K562 (cell line): ENCODE measurements at regions not wholly inside any gene's neighbourhood (a gene's known extent, or its start where the extent isn't known, plus 50 kb on each side); places are given as distances from the start of the nearest gene placed in this dataset.

ENCODE experiments used
- ATAC-seq: fragments of 200-7000 bp; cut with Tn5 transposase; 3 replicates; pipeline ENCODE4 v1.9.1; 2020; ENCODE audit warnings: moderate library complexity
- BruUV-seq: library from RNA; stranded (reverse); fragments of 400-500 nt; replicated peaks from 2 replicates; lab custom pipeline; 2021; lab: Mats Ljungman, UMichigan
- CTCF ChIA-PET: fragments of 300-600 bp; formaldehyde crosslinking; extraction: SDS; loops from one replicate; lab custom pipeline; 2021; ENCODE audit warnings: low intra/inter-chr PET ratio; lab: Yijun Ruan, JAX
- POLR2A ChIA-PET: fragments of 300-600, 350-650 bp; sonication (Branson Sonifier 250); formaldehyde crosslinking; extraction: SDS; loops from one replicate; lab custom pipeline; 2021; ENCODE audit warnings: antibody characterized with exemption, inconsistent platforms; lab: Yijun Ruan, JAX
- DNase-seq, 4 experiments: peaks; one replicate each; pipeline versions ENCODE4 v3.0.0 to v3.0.0-alpha.2; 2011 to 2018; ENCODE audit warnings: low spot score in 3 of 4, mixed read lengths in 3 of 4; ENCODE audit errors: extremely low read depth in 1 of 4
- FAIRE-seq: peaks from 2 replicates; lab custom pipeline; 2011; peaks lifted over from hg19 to GRCh38; lab: Jason Lieb, UNC
- H2AFZ ChIP-seq: 2 replicates; pipeline ENCODE4 v1.6.0; 2011; ENCODE audit warnings: low read depth, low read length, control low read depth, inconsistent platforms
- H3K27ac ChIP-seq: fragments of 200-600 bp; 3 replicates; pipeline ENCODE4 v1.8.0; 2011; ENCODE audit warnings: low read depth, mild to moderate bottlenecking, control low read depth, inconsistent platforms, low read length, moderate library complexity, mixed read lengths; ENCODE audit errors: extremely low read depth
- H3K27me3 ChIP-seq, 2 experiments: fragments of 300-600 bp in 1 of 2; 2 replicates in 1 of 2; 3 replicates in 1 of 2; pipeline versions ENCODE4 v1.6.0 to v1.8.0; 2011; ENCODE audit warnings: inconsistent platforms in 2 of 2, low read length in 2 of 2, mild to moderate bottlenecking in 1 of 2, mixed read lengths in 1 of 2, moderate library complexity in 1 of 2; ENCODE audit not compliant: control insufficient read depth in 2 of 2, insufficient read depth in 2 of 2
- H3K36me3 ChIP-seq: fragments of 300-600 bp; 3 replicates; pipeline ENCODE4 v1.8.0; 2011; ENCODE audit warnings: mild to moderate bottlenecking, low read length, inconsistent platforms; ENCODE audit not compliant: control insufficient read depth, insufficient read depth
- H3K4me1 ChIP-seq, 2 experiments: fragments of 200-600 bp in 1 of 2; replicated peaks in 1 of 2; 2 replicates in 1 of 2; 3 replicates in 1 of 2; pipeline versions ENCODE4 v1.5.1 to v1.8.0; 2011; ENCODE audit warnings: inconsistent platforms in 2 of 2, low read length in 2 of 2, mild to moderate bottlenecking in 1 of 2, mixed read lengths in 1 of 2, moderate library complexity in 1 of 2; ENCODE audit not compliant: control insufficient read depth in 2 of 2, insufficient read depth in 2 of 2
- H3K4me2 ChIP-seq: 2 replicates; pipeline ENCODE4 v1.6.1; 2011; ENCODE audit warnings: low read length, control low read depth, inconsistent platforms, mixed read lengths; ENCODE audit not compliant: insufficient read depth
- H3K4me3 ChIP-seq: fragments of 200-600 bp; sonication (generic), shearing (Covaris generic); 2 replicates; pipeline ENCODE4 v1.5.1; 2016; ENCODE audit warnings: control low read depth, inconsistent platforms
- H3K79me2 ChIP-seq: fragments of 200-600 bp; 3 replicates; pipeline ENCODE4 v1.8.0; 2011; ENCODE audit warnings: low read length, inconsistent platforms; ENCODE audit not compliant: control insufficient read depth, insufficient read depth
- H3K9ac ChIP-seq, 2 experiments: 2 replicates each; pipeline versions ENCODE4 v1.6.0 to v1.6.1; 2011; ENCODE audit warnings: low read depth in 2 of 2, low read length in 2 of 2, control low read depth in 1 of 2, inconsistent platforms in 1 of 2, mild to moderate bottlenecking in 1 of 2, mixed read lengths in 1 of 2; ENCODE audit not compliant: insufficient read depth in 1 of 2
- H3K9me1 ChIP-seq: one replicate; pipeline ENCODE4 v1.6.0; 2011; ENCODE audit warnings: inconsistent platforms, mild to moderate bottlenecking, low read length, moderate library complexity; ENCODE audit not compliant: control insufficient read depth, insufficient read depth
- H3K9me3 ChIP-seq: replicated peaks from 2 replicates; pipeline ENCODE4 v1.5.1; 2011; ENCODE audit warnings: low read depth, low read length, inconsistent platforms; ENCODE audit not compliant: control insufficient read depth, insufficient read depth
- H4K20me1 ChIP-seq: replicated peaks from 2 replicates; pipeline ENCODE4 v1.6.1; 2011; ENCODE audit warnings: low read length, inconsistent platforms, mixed read lengths; ENCODE audit not compliant: control insufficient read depth, insufficient read depth
- CBX2 ChIP-seq: fragments of 200-600 bp; sonication (generic); IDR thresholded peaks from one replicate; pipeline ENCODE4 v1.6.1; 2012; ENCODE audit warnings: mild to moderate bottlenecking, low read length, inconsistent platforms; ENCODE audit not compliant: insufficient read depth, poor library complexity, severe bottlenecking
- HNRNPLL ChIP-seq: fragments of 200-400 bp; formaldehyde crosslinking; IDR thresholded peaks from 2 replicates; pipeline ENCODE4 v1.6.1; 2017; ENCODE audit warnings: low read length, low read depth, mild to moderate bottlenecking; ENCODE audit not compliant: poor library complexity, severe bottlenecking
- HOXB6 ChIP-seq: fragments of 250-450 bp; sonication (Bioruptor Pico); IDR thresholded peaks from 2 replicates; pipeline ENCODE4 v1.5.1; 2022; ENCODE audit warnings: mild to moderate bottlenecking, borderline replicate concordance
- MYNN ChIP-seq, 2 experiments: sonication (generic); formaldehyde crosslinking in 1 of 2; IDR thresholded peaks; 2 replicates each; pipeline versions ENCODE4 v1.5.0 to v1.6.1; 2016 to 2020; ENCODE audit warnings: antibody characterized with exemption in 1 of 2, missing genetic modification reagents in 1 of 2
- RCOR1 ChIP-seq, 2 experiments: IDR thresholded peaks; 2 replicates each; pipeline ENCODE4 v1.6.1; 2012; ENCODE audit warnings: low read depth in 2 of 2, low read length in 2 of 2, borderline replicate concordance in 1 of 2, improper control_type of control experiment in 1 of 2
- SAFB ChIP-seq: fragments of 200-400 bp; formaldehyde crosslinking; IDR thresholded peaks from 2 replicates; pipeline ENCODE4 v1.6.1; 2017; ENCODE audit warnings: low read depth, low read length, borderline replicate concordance
- SLC30A9 ChIP-seq: fragments of 250-450 bp; sonication (Bioruptor Pico); IDR thresholded peaks from 2 replicates; pipeline ENCODE4 v1.8.0; 2022; ENCODE audit warnings: mild to moderate bottlenecking, moderate library complexity
- ZEB2 ChIP-seq: fragments of 450-650 bp; IDR thresholded peaks from 2 replicates; pipeline ENCODE4 v1.6.1; 2016
- ZNF24 ChIP-seq: fragments of 450-650 bp; IDR thresholded peaks from 2 replicates; pipeline ENCODE4 v1.6.1; 2016
- WGBS: fragments of 100-300 bp; shearing (Covaris generic); methylation state at CpG from one replicate; pipeline ENCODE4 v1.1.6; 2016; ENCODE audit warnings: low coverage, mixed read lengths; ENCODE audit not compliant: insufficient coverage; ENCODE audit errors: missing lambda C conversion rate; 5-methylcytosine and 5-hydroxymethylcytosine counted together
- in situ Hi-C: fragments of 300-500 bp; cut with MboI; formaldehyde crosslinking; loops from 4 replicates; pipeline ENCODE4 v1.15.0; 2018; ENCODE audit warnings: inconsistent platforms, mixed read lengths
- intact Hi-C: fragments of 100-400 bp; cut with micrococcal nuclease; formaldehyde crosslinking; loops from 2 replicates; pipeline ENCODE4 v1.14.2; 2022
- TF ChIP-seq, protein P1 (sequence below): fragments of 250-450 bp; sonication (Bioruptor Pico); IDR thresholded peaks from 2 replicates; pipeline ENCODE4 v1.8.0; 2022; ENCODE audit warnings: moderate library complexity, mild to moderate bottlenecking, inconsistent platforms
- TF ChIP-seq, protein P2 (sequence below): fragments of 150-350 bp; conservative IDR thresholded peaks from 2 replicates; pipeline ENCODE4 v1.6.1; 2014; ENCODE audit warnings: low read length

- peaks cover 33 to 61% of the 10 kb centered on the region in 2 experiments for H3K27me3 ChIP-seq
- H3K9ac ChIP-seq, result no peak overlapping the region
- no peak; the same call in 2 of the 3 replicates for ATAC-seq
- peaks cover 3% of the 10 kb centered on the region for H3K9me1 ChIP-seq
- POLR2A ChIA-PET, result interaction anchor here (1.6 kb wide), 1 partner anchor 10 kb away, joined by 4 read pairs; no protein-coding TSS in a partner anchor
- no peaks in the 10 kb centered on the region for H3K79me2 ChIP-seq
- no peak for TF ChIP-seq RCOR1 (IDR thresholded peaks at IDR 0.05; ENCODE audit: borderline replicate concordance in 1 of 2, low read depth in 2 of 2, low read length in 2 of 2)
- TF ChIP-seq SLC30A9 (CRISPR knock-in tag), result no peak
- TF ChIP-seq HNRNPLL, result no peak
- TF ChIP-seq, protein P1, sequence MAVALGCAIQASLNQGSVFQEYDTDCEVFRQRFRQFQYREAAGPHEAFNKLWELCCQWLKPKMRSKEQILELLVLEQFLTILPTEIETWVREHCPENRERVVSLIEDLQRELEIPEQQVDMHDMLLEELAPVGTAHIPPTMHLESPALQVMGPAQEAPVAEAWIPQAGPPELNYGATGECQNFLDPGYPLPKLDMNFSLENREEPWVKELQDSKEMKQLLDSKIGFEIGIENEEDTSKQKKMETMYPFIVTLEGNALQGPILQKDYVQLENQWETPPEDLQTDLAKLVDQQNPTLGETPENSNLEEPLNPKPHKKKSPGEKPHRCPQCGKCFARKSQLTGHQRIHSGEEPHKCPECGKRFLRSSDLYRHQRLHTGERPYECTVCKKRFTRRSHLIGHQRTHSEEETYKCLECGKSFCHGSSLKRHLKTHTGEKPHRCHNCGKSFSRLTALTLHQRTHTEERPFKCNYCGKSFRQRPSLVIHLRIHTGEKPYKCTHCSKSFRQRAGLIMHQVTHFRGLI (CRISPR knock-in tag), result no peak
- TF ChIP-seq, protein P2, sequence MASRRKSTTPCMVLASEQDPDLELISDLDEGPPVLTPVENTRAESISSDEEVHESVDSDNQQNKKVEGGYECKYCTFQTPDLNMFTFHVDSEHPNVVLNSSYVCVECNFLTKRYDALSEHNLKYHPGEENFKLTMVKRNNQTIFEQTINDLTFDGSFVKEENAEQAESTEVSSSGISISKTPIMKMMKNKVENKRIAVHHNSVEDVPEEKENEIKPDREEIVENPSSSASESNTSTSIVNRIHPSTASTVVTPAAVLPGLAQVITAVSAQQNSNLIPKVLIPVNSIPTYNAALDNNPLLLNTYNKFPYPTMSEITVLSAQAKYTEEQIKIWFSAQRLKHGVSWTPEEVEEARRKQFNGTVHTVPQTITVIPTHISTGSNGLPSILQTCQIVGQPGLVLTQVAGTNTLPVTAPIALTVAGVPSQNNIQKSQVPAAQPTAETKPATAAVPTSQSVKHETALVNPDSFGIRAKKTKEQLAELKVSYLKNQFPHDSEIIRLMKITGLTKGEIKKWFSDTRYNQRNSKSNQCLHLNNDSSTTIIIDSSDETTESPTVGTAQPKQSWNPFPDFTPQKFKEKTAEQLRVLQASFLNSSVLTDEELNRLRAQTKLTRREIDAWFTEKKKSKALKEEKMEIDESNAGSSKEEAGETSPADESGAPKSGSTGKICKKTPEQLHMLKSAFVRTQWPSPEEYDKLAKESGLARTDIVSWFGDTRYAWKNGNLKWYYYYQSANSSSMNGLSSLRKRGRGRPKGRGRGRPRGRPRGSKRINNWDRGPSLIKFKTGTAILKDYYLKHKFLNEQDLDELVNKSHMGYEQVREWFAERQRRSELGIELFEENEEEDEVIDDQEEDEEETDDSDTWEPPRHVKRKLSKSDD, result no peak
- no peak for TF ChIP-seq HOXB6 (CRISPR knock-in tag)
- TF ChIP-seq CBX2, result no peak
- no peak for TF ChIP-seq ZNF24
- no peak for TF ChIP-seq ZEB2
- no peak for TF ChIP-seq MYNN (IDR thresholded peaks at IDR 0.05)
- no peak for TF ChIP-seq MYNN (CRISPR knock-in tag; IDR thresholded peaks at IDR 0.05)
- no peak for TF ChIP-seq SAFB
- TF ChIP-seq, all 486 proteins: peak for 0
- WGBS, result 0% methylated on average over 5 of the region's 5 CpGs
- peaks cover 37% of the 10 kb centered on the region for H4K20me1 ChIP-seq
- in situ Hi-C loops, result no loop called here
- DNase-seq, result no peak
- peaks cover 0 to 9% of the 10 kb centered on the region in 2 experiments; a peak in 1 of 5 replicates for H3K4me1 ChIP-seq
- no peak overlapping the region for H3K4me2 ChIP-seq
- no peaks in the 10 kb centered on the region for H3K36me3 ChIP-seq
- intact Hi-C loops, result no loop called here
- CTCF ChIA-PET, result interaction anchor here (0.8 kb wide), 1 partner anchor 184 kb away, joined by 3 read pairs; no protein-coding TSS in a partner anchor
- no peak overlapping the region for H3K4me3 ChIP-seq
- no peak for FAIRE-seq
- no peak overlapping the region for H3K27ac ChIP-seq
- no TSS peak for BruUV-seq
- no peak overlapping the region for H2AFZ ChIP-seq
- no peaks in the 10 kb centered on the region for H3K9me3 ChIP-seq
Observed at GRCh38 chr1:22233222-22233621, 90.3 kb upstream of the WNT4 start.
